PC-3 (cell line): ENCODE measurements at regions not wholly inside any gene's neighbourhood (a gene's known extent, or its start where the extent isn't known, plus 50 kb on each side); places are given as distances from the start of the nearest gene placed in this dataset.

Experiments
- EZH2 ChIP-seq: fragments of 300-600 bp; sonication (generic); IDR thresholded peaks from one replicate; pipeline ENCODE4 v1.6.1; 2017; ENCODE audit warnings: antibody characterized with exemption, mild to moderate bottlenecking, low read length; ENCODE audit not compliant: unreplicated experiment
- TF ChIP-seq, protein P1 (sequence below): fragments of 300-600 bp; sonication (generic); conservative IDR thresholded peaks from 2 replicates; pipeline ENCODE4 v1.5.1; 2017; ENCODE audit warnings: antibody characterized with exemption, low read depth, mild to moderate bottlenecking, low read length

DNA sequence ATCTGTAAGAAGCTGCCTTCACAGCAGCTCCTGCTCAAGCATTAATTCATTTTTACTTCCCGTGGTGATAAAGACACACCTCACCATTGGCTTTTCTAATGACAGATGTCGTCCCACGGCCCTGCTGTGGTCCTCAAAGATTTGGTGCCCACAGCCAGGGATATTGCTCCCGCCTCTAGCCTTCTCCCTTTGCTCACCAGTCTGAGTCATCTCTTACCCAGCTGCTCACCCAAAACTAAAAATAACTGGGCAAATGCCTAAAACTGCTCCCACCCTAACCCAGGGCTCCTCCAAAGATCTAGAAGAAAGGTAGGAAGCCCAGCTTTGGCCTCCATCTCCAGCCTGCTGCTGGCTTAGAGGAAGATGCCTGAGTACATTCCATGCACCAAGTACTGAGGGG is 371.1 kb upstream of the ZNF507 start:
- TF ChIP-seq, protein P1, sequence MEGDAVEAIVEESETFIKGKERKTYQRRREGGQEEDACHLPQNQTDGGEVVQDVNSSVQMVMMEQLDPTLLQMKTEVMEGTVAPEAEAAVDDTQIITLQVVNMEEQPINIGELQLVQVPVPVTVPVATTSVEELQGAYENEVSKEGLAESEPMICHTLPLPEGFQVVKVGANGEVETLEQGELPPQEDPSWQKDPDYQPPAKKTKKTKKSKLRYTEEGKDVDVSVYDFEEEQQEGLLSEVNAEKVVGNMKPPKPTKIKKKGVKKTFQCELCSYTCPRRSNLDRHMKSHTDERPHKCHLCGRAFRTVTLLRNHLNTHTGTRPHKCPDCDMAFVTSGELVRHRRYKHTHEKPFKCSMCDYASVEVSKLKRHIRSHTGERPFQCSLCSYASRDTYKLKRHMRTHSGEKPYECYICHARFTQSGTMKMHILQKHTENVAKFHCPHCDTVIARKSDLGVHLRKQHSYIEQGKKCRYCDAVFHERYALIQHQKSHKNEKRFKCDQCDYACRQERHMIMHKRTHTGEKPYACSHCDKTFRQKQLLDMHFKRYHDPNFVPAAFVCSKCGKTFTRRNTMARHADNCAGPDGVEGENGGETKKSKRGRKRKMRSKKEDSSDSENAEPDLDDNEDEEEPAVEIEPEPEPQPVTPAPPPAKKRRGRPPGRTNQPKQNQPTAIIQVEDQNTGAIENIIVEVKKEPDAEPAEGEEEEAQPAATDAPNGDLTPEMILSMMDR: no peak
- TF ChIP-seq EZH2: no peak
